Lower lobe of right lung (tissue), 2 donors: ENCODE measurements at regions not wholly inside any gene's neighbourhood (a gene's known extent, or its start where the extent isn't known, plus 50 kb on each side); places are given as distances from the start of the nearest gene placed in this dataset.

Source experiments
- ATAC-seq, 2 donors: fragments of 200-7000 bp; cut with Tn5 transposase; one replicate each; pipeline ENCODE4 v1.9.1; 2020 to 2022; ENCODE audit warnings: mild to moderate bottlenecking in 2 of 2, moderate library complexity in 2 of 2
- DNase-seq: peaks from one replicate; pipeline ENCODE4 v3.0.0-alpha.2; 2020
- H3K27ac ChIP-seq: fragments of 200-600 bp; one replicate; pipeline ENCODE4 v1.8.0; 2022
- H3K27me3 ChIP-seq: fragments of 200-600 bp; one replicate; pipeline ENCODE4 v1.8.0; 2022; ENCODE audit warnings: low read depth
- H3K36me3 ChIP-seq: fragments of 200-600 bp; one replicate; pipeline ENCODE4 v1.8.0; 2022; ENCODE audit warnings: mild to moderate bottlenecking
- H3K4me1 ChIP-seq: fragments of 200-600 bp; one replicate; pipeline ENCODE4 v1.8.0; 2022
- H3K4me3 ChIP-seq: fragments of 200-600 bp; one replicate; pipeline ENCODE4 v1.8.0; 2022; ENCODE audit warnings: mild to moderate bottlenecking
- H3K9me3 ChIP-seq: fragments of 200-600 bp; one replicate; pipeline ENCODE4 v1.8.0; 2022
- intact Hi-C: fragments of 100-400 bp; cut with DNase I; formaldehyde crosslinking; loops from one replicate; pipeline ENCODE4 v1.11.0; 2022
- TF ChIP-seq, protein P1 (sequence below): fragments of 200-600 bp; IDR thresholded peaks from one replicate; pipeline ENCODE4 v1.8.0; 2022; ENCODE audit warnings: antibody characterized with exemption, mild to moderate bottlenecking
- donor health status: DM: no; HTN: yes; CAD: no; lungs with severe emphysema.

DNA sequence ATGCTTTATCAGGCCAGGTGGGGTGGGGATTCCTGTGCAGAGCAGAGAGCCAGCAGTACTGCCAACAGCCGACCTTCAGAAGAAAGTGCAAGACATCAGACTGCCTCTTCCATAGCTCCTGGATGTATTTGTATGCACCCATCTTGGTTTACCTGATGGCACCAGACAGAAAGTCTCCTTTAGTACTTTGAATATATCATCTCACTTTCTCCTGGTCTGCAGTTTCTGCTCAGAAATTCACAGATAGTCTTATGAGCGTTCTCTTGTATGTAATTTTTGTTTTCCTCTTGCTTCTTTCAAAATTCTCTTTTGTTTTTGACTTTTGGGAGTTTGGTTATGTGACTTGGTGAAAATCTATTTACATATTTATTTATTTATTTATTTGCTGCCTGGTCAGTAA lies 446.4 kb upstream of the CADM1 start:
- intact Hi-C loops = no loop called here
- no peak for ATAC-seq
- Histone ChIP-seq H3K4me3 (no peak overlapping the region), H3K4me1 (no peaks in the 10 kb centered on the region), H3K27me3 (no peaks in the 10 kb centered on the region), H3K36me3 (no peaks in the 10 kb centered on the region), H3K9me3 (peaks cover 17% of the 10 kb centered on the region), H3K27ac (no peak overlapping the region)
- no peak for DNase-seq
- TF ChIP-seq, protein P1, sequence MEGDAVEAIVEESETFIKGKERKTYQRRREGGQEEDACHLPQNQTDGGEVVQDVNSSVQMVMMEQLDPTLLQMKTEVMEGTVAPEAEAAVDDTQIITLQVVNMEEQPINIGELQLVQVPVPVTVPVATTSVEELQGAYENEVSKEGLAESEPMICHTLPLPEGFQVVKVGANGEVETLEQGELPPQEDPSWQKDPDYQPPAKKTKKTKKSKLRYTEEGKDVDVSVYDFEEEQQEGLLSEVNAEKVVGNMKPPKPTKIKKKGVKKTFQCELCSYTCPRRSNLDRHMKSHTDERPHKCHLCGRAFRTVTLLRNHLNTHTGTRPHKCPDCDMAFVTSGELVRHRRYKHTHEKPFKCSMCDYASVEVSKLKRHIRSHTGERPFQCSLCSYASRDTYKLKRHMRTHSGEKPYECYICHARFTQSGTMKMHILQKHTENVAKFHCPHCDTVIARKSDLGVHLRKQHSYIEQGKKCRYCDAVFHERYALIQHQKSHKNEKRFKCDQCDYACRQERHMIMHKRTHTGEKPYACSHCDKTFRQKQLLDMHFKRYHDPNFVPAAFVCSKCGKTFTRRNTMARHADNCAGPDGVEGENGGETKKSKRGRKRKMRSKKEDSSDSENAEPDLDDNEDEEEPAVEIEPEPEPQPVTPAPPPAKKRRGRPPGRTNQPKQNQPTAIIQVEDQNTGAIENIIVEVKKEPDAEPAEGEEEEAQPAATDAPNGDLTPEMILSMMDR = no peak

- intact Hi-C loops = no loop called here
- Histone ChIP-seq H3K36me3 (no peaks in the 10 kb centered on the region), H3K27ac (no peak overlapping the region), H3K27me3 (no peaks in the 10 kb centered on the region), H3K9me3 (no peaks in the 10 kb centered on the region), H3K4me3 (no peak overlapping the region), H3K4me1 (no peaks in the 10 kb centered on the region)
- TF ChIP-seq, protein P1 = no peak
- ATAC-seq (no peak), DNase-seq (no peak)
These were observed 440.4 kb upstream of the CADM1 start for GRCh38 chr11:115944596-115944995.

- DNase-seq (no peak), ATAC-seq (no peak)
- TF ChIP-seq, protein P1 = no peak
- Histone ChIP-seq H3K27ac (no peak overlapping the region), H3K9me3 (no peaks in the 10 kb centered on the region), H3K36me3 (no peaks in the 10 kb centered on the region), H3K27me3 (no peaks in the 10 kb centered on the region), H3K4me3 (no peak overlapping the region), H3K4me1 (no peaks in the 10 kb centered on the region)
- intact Hi-C loops = no loop called here
These were observed 437.8 kb upstream of the CADM1 start for GRCh38 chr11:115942011-115942410.

DNA sequence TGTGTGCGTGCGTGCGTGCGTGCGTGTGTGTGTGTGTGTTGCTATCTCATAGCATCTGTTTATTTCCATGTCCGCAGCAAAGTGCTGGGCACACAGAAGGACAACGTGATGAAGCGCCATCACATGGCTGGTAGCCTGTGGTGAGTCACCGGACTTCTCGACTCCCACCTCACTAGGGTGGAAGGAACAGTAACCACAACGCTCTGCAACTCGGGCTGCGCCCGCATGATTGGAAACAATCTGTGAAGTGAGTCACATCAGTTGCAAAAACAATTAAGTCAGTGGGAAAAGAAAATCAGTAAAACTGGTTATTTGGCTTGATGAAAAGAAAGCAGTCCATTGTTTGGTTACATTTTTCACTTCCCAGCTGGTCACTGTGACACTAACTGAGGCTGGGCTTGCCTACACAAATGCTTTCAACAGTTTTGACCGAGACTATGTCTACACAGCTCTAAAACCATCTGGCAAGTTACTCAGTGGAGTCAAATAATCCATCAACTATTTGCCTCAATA lies 437.3 kb upstream of the CADM1 start:
- Histone ChIP-seq H3K36me3 (no peaks in the 10 kb centered on the region), H3K4me3 (no peak overlapping the region), H3K27ac (no peak overlapping the region), H3K4me1 (no peaks in the 10 kb centered on the region), H3K27me3 (no peaks in the 10 kb centered on the region), H3K9me3 (no peaks in the 10 kb centered on the region)
- peak; percentile 81 for DNase-seq
- ATAC-seq = peak; percentile 54 to 86
- intact Hi-C loops = no loop called here
- TF ChIP-seq, protein P1 = no peak

DNA sequence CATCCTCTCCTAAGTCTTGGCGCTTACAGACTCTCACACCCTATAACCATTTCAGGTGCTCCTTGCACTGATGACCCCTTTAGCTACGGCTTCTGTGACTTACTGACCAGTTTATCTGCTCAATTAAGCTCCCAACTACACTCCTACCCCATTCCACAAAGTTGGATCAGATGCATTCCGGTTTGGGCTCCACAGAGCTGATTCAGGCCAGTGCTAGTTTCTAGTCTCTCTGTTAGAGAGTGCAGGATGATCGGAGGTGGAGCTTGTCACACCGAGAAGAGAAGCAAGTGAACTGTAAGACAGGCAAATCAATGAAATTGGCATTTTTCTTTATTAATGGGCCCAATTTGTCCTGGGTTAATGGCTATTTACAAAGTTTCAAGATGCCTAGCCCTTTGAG lies 436.8 kb upstream of the CADM1 start:
- Histone ChIP-seq H3K27me3 (no peaks in the 10 kb centered on the region), H3K36me3 (no peaks in the 10 kb centered on the region), H3K27ac (no peak overlapping the region), H3K4me3 (no peak overlapping the region), H3K4me1 (no peaks in the 10 kb centered on the region), H3K9me3 (no peaks in the 10 kb centered on the region)
- TF ChIP-seq, protein P1 = no peak
- intact Hi-C loops = no loop called here
- DNase-seq (no peak), ATAC-seq (no peak)
